GM19193 (cell line): ENCODE measurements at regions not wholly inside any gene's neighbourhood (a gene's known extent, or its start where the extent isn't known, plus 50 kb on each side); places are given as distances from the start of the nearest gene placed in this dataset.

ENCODE experiments used
- POLR2A ChIP-seq: IDR thresholded peaks from 4 replicates; pipeline ENCODE4 v1.6.1; 2011; ENCODE audit not compliant: insufficient read depth, insufficient read length; ENCODE audit errors: extremely low read depth

DNA sequence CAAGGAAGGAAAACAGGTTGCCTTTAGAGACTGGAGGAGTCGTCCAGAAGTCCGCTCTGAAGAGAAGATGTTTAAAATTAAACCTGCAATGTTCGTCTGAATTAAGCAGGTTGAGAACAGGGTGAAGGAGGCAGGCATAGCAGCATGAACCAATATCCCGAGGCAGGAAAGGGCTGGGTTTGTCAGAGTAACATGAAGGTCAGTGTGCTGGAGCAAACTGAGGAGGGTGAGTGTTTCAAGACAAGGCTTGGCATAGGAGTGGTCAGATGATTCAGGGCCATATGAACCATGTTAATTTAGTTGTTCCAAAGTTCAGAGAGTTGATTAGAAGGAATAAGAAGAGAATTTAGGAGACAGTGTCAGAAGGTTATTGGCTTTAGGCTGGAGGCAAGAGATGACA lies 93.3 kb downstream of the UTRN start:
- TF ChIP-seq POLR2A = no peak

DNA sequence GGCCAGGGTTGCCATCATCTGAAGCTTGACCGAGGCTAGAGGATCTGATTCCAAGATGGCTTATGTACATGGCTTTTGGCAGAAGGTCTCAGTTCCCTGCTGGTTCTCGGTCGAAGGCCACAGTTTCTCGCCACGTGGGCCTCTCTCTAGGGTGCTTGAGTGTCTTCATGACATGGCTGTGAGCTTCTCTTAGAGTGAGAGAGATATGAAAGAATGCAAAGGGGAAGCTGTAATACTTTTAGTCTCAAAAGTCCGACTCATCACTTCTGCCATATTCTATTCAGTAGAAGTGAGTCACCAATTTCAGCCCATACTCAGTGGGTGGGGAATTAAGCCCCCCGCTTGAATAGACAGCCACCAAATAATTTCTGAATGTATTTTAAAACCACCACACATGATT lies 94.2 kb downstream of the UTRN start:
- TF ChIP-seq POLR2A = no peak

DNA sequence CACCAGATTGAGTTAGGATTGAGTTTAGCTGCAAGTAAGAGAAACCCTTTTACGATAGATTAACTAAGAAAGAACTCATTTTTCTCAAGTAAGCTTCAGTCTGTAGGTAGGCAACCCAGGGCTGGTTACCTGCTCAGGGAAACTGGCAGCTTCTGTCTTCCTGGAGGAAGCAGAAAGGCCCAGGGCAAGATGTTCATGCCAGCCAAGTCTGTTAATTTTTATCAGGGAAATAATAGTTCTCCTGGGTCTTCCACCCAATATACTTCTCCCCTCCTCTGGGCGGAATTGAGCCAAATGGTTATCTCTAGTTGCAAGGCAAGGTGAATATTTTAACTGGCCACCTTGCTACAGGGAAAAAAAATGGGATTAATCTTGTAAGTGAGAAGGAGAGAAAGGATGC lies 98.2 kb downstream of the UTRN start:
- no peak for TF ChIP-seq POLR2A

DNA sequence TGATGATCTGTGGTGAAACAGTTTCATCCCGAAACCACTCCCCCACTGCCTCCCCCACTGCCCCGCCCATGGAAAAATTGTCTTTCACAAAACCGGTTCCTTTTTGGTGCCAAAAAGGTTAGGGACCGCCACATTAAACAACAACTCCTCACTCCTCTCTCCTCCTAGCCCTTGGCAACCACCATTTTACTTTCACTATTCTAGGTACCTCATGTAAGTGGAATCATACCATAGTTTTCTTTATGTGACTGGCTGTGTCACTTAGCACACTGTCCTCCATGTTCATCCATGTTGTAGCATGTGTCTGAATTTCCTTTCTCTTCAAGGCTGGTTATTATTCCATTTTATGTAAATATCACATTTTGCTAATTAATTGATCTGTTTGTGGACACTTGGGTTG lies 99.3 kb downstream of the UTRN start:
- TF ChIP-seq POLR2A = no peak

DNA sequence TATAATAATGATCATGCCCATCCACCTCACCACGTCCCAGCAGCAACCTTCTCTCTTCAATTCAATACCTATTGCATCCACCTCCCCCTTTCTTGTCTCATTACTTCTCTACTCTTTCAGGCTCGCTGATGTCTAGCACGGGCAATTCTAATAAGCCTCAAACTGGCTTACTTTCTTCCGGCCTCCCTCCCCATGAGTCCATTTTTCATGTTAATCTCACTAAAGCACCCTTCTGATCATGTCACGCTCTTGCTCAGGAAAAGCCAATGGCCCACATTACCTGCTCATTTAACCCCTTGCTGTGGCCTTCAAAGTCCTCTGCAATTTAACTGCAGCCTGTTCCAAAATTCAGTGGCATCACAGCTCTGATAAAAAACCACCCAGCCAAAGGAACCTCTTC lies 105.1 kb downstream of the UTRN start:
- no peak for TF ChIP-seq POLR2A

DNA sequence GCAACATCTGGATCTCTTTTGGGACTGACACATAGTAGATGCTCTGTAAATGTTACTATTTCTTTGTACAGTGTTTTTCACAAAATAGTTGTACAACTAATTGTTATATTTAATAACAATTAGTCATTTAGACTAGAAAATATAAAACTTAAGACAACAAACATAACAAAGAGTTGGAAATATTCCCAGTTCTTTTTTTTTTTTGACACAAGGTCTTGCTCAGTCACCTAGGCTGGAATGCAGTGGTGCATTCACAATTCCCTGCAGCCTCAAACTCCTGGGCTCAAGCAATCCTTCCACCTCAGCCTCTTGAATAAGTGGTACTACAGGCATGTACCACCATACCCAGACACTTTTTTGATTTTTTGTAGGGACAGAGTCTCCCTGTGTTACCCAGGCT lies 105.8 kb downstream of the UTRN start:
- no peak for TF ChIP-seq POLR2A

DNA sequence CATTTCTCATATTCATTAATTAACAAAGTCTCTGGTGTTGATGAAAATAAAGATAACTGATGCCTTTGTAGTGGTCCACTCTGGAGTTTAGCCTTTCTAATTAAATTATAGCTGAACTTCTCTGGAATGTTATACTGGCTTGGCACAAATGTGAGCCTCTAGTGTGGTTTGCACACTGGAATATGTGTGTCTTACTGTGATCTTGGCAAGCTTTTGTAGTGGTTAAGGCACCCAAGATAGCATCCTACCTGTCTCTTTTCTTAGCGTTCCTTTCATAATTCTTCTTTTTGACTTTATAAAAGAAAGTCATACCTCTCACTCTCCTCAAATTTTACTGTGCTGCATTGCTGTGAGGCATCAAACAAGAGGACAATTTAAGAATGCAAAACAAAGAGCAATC lies 107.4 kb downstream of the UTRN start:
- TF ChIP-seq POLR2A = no peak

DNA sequence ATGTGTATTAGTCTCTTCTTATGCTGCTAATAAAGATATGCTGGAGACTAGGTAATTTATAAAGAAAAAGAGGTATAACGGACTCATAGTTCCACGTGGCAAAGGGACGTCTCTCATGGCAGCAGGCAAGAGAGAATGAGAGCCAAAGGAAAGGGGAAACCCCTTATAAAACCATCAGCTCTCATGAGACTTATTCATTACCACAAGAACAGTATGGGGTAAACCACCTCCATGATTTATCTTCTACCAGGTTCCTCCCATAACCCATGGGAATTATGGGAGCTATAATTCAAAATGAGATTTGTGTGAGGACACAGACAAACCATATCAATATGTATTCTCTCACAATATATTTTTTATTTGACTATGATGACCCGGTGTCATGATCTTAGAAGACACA lies 109.1 kb downstream of the UTRN start:
- TF ChIP-seq POLR2A = no peak

DNA sequence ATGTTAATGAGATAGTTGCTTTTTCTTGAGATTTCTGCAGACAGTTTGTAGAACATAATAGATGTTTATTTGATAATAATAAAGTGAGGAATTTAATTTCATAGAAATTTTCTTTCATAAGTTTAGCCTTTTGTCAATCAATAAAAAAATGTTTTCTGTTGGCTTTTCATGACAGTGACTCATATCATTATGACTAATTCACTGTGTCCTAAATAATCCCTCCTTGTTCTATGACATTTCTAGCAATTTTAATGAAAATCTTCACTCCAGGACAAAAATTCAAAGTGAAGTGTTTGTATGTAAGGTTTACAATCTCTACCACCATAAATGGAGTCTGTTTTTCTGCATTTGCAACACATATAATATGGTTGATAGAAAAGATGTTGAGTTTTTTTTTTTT lies 109.9 kb downstream of the UTRN start:
- no peak for TF ChIP-seq POLR2A

DNA sequence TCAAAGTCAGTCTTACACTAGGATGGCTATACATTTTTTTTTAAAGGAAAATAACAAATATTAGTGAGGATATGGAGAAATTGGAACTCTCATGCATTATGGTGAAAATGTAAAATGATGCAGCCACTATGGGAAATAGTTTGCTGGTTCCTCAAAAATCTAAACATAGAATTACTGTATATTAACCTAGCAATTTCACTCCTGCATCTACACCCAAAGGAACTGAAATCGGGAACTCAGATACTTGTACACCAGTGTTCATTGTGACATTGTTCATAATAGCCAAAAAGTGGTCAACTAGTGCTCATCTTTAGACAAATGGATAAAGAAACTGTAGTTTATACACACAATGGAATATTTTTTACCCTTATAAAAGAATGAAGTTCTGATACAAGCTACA lies 110.7 kb downstream of the UTRN start:
- no peak for TF ChIP-seq POLR2A

DNA sequence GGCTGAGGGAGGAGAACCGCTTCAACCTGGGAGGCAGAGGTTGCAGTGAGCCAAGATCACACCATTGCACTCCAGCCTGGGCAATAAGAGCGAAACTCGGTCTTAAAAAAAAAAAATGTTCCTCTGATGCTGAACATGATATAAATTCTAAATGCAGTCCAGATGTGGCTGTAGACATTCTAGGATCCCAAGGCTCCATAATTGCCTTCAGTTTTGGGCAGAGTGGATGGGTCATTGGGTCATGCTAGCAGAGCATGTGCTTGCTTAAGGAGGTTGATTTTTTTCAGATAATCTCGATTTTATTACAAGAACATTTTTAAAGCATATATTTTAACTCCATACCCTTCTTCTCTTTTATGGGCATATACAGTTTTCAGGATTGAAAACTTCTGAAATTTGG lies 112.0 kb downstream of the UTRN start:
- TF ChIP-seq POLR2A = no peak

DNA sequence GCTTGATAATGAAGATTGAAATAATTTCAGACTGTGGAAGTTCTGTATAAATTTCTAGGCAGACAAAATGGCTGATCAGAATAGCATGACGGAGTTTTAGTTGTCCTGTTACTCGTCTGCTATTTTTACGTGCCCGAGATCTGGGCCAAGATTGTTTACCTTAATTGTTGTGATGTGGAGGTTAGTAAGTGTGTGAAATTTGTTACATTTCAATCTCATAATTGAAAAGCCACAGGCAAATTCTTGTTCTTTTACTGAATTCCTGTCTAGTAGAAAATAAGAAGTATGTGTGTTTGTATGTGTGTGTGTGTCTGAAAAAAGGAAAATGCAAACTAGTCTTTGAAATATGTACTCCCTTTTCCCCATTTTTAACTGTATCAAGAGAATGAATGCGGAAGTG lies 115.2 kb downstream of the UTRN start:
- TF ChIP-seq POLR2A = no peak

DNA sequence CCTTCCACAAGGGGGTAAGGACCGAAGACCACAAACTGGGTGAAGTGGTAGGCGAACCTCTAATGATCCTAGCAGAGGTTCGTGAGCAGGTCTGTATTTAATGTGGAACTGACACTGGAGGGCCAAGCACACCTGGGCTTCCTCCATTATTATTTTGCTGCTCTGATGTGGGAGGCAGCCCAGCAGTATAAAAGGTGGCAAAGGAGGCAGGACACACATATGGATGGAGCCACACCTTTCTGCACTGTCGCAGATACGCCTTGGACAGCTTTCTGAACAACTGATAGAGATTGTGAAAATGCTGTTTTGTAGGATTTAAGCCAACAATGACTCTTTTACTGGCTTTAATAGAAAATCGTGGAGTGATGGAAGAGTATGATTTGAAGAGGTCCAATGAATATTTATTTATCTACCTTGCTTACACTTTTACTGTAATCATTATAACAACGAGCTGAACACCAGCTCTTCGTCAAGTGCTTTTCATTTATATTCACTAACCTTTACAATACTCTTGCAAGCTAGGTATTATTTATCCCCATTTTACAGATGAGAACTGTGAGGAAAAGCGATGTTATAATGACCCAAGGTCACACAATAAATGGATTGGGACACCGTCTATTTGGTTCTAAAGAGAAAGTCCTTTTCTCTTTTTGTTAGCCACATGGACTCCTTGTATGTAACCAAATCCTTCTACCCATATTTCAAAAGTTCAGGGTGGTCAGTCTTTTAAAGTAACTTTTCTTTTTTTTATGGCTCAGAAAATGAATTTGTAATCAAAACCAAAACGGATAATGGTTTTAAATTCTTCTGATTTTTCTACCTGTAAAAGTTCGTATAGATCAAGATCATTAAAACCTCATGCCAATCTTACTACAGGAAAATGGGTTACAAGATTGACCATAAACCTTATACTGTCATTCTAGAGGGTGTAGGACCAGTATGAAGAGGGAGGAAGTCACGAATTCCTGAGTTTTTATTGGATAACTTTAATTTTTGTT lies 116.9 kb downstream of the UTRN start:
- no peak for TF ChIP-seq POLR2A

DNA sequence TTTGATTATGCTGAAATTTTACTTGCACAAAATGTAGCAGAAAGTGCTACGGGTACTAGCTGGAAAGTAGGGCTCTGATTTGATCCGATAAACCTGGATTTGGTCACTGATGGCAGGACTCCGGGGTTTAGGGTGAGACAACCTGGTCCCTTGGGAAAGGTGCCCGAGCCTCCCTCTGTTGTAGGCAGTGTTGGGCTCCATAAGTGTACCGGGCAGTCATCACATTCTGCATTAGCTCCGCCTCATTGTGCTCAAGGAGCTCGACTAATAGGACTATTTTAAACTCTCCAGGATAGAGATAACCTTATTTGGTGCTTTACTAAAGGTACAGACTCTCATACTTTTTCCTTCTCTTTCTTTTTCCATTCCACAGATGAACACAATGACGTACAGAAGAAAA lies 117.6 kb downstream of the UTRN start:
- no peak for TF ChIP-seq POLR2A

DNA sequence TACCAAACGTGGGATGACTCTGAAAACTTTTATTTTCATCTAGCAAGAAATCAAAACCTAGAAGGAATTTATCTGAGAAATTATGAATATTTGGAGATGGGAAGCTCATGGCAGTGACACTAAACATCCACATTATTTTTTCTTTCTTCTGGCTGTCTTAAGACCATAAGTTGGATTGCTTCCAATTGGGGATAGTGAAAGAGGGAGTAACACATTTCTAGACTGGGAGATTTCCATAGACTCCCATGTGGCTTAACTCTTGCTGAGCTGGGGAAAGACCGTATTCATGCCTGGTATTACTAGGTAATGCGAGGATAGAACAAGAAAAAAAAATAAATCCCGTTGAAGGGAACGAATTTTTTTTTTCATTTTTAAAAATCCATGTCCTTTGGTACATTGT lies 120.0 kb downstream of the UTRN start:
- TF ChIP-seq POLR2A = no peak

DNA sequence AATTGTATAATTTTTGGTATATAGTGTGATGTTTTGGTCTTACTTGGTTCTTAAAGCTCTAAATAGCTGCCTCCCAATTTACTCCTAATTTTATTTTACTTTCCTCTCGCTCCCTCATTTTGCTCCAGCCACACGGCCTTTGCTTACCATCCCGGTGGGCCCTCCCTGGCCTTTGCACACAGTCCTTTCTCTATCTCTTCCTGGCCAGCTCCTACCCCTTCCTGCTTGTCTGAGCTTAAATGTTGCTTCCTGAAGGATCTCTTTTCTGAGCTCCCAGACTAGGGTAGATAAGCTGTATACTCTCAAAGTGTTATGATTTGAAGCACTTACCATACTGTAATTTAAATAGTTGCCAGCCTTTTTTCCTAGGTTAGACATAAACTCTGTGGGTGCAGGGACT lies 121.7 kb downstream of the UTRN start:
- no peak for TF ChIP-seq POLR2A
